ENCODE measurements at regions not wholly inside any gene's neighbourhood (a gene's known extent, or its start where the extent isn't known, plus 50 kb on each side); places are given as distances from the start of the nearest gene placed in this dataset.

GRCh38 chr6:106002005-106002404 is 84.1 kb upstream of the PRDM1 start:
- H3K4me3 ChIP-seq (ENCODE audit: low read depth, low read length), result no peak overlapping the region
- no peak for DNase-seq (ENCODE audit: low read depth)
- no peak for TF ChIP-seq POLR2A (IDR thresholded peaks at IDR 0.05; ENCODE audit: extremely low read depth, insufficient read length)
- no peak for TF ChIP-seq CTCF (IDR thresholded peaks at IDR 0.05; ENCODE audit: low read depth, low read length)

- DNase-seq (ENCODE audit: low read depth), result no peak
- TF ChIP-seq CTCF (IDR thresholded peaks at IDR 0.05; ENCODE audit: low read depth, low read length) (no peak), MYC (IDR thresholded peaks at IDR 0.05; ENCODE audit: low read depth, low read length) (no peak), POLR2A (IDR thresholded peaks at IDR 0.05; ENCODE audit: extremely low read depth, insufficient read length) (no peak), MAX (IDR thresholded peaks at IDR 0.05; ENCODE audit: low read depth, low read length) (no peak)
Observed at GRCh38 chr6:106000935-106001334, 85.2 kb upstream of the PRDM1 start.

GRCh38 chr6:105997482-105997881 is 88.7 kb upstream of the PRDM1 start:
- no peak overlapping the region for H3K4me3 ChIP-seq (ENCODE audit: low read depth, low read length)
- TF ChIP-seq MYC (IDR thresholded peaks at IDR 0.05; ENCODE audit: low read depth, low read length) (no peak), POLR2A (IDR thresholded peaks at IDR 0.05; ENCODE audit: extremely low read depth, insufficient read length) (no peak), MAX (IDR thresholded peaks at IDR 0.05; ENCODE audit: low read depth, low read length) (no peak), CTCF (IDR thresholded peaks at IDR 0.05; ENCODE audit: low read depth, low read length) (no peak)
- DNase-seq (ENCODE audit: low read depth), result no peak

More at GRCh38 chr6:106000935-106001334, 85.2 kb upstream of the PRDM1 start:
- H3K4me3 ChIP-seq (ENCODE audit: low read depth, low read length), result no peak overlapping the region

GRCh38 chr6:105995391-105995865 is 90.7 kb upstream of the PRDM1 start:
- H3K4me3 ChIP-seq (ENCODE audit: low read depth, low read length), result peak overlapping the region; percentile 85
- no peak for TF ChIP-seq MYC (IDR thresholded peaks at IDR 0.05; ENCODE audit: low read depth, low read length)
- no peak for TF ChIP-seq MAX (IDR thresholded peaks at IDR 0.05; ENCODE audit: low read depth, low read length)
- TF ChIP-seq POLR2A (IDR thresholded peaks at IDR 0.05; ENCODE audit: extremely low read depth, insufficient read length), result no peak
- TF ChIP-seq CTCF (IDR thresholded peaks at IDR 0.05; ENCODE audit: low read depth, low read length), result no peak
- no peak for DNase-seq (ENCODE audit: low read depth)

GRCh38 chr6:105994591-105995390 is 91.3 kb upstream of the PRDM1 start:
- peak overlapping the region; percentile 85 for H3K4me3 ChIP-seq (ENCODE audit: low read depth, low read length)

More at GRCh38 chr6:105994591-105995390, 91.3 kb upstream of the PRDM1 start:
- peak; percentile 39 for TF ChIP-seq POLR2A (IDR thresholded peaks at IDR 0.05; ENCODE audit: extremely low read depth, insufficient read length)
- no peak for TF ChIP-seq CTCF (IDR thresholded peaks at IDR 0.05; ENCODE audit: low read depth, low read length)
- TF ChIP-seq MYC (IDR thresholded peaks at IDR 0.05; ENCODE audit: low read depth, low read length), result peak; percentile 71
- TF ChIP-seq MAX (IDR thresholded peaks at IDR 0.05; ENCODE audit: low read depth, low read length), result peak; percentile 74
- DNase-seq (ENCODE audit: low read depth), result peak; percentile 89
